SK-N-SH treated with all-trans-retinoic acid at 6 μM for 48 hours (cell line): ENCODE measurements at regions not wholly inside any gene's neighbourhood (a gene's known extent, or its start where the extent isn't known, plus 50 kb on each side); places are given as distances from the start of the nearest gene placed in this dataset.

Experiments
- ARNTL ChIP-seq: fragments of 450-650 bp; formaldehyde crosslinking; IDR thresholded peaks from 2 replicates; pipeline ENCODE4 v1.5.0; 2020; ENCODE audit warnings: low read depth, mild to moderate bottlenecking, moderate library complexity, borderline replicate concordance
- BACH2 ChIP-seq: fragments of 250-450 bp; sonication (Bioruptor Pico); IDR thresholded peaks from 2 replicates; pipeline ENCODE4 v1.9.0; 2021; ENCODE audit warnings: mild to moderate bottlenecking, borderline replicate concordance
- CSDC2 ChIP-seq: fragments of 250-450 bp; sonication (Bioruptor Pico); IDR thresholded peaks from 2 replicates; pipeline ENCODE4 v1.5.0; 2020; ENCODE audit warnings: mild to moderate bottlenecking, moderate library complexity
- ESRRG ChIP-seq: fragments of 250-450 bp; sonication (Bioruptor Pico); IDR thresholded peaks from 2 replicates; pipeline ENCODE4 v1.6.1; 2021; ENCODE audit warnings: mild to moderate bottlenecking
- GLIS3 ChIP-seq: fragments of 250-450 bp; sonication (Bioruptor Pico); IDR thresholded peaks from 2 replicates; pipeline ENCODE4 v1.5.0; 2020; ENCODE audit warnings: mild to moderate bottlenecking, moderate library complexity
- PATZ1 ChIP-seq: fragments of 250-450 bp; sonication (Bioruptor Pico); IDR thresholded peaks from 2 replicates; pipeline ENCODE4 v1.8.0; 2020; ENCODE audit warnings: mild to moderate bottlenecking, moderate library complexity, borderline replicate concordance
- SNAI2 ChIP-seq: fragments of 250-450 bp; sonication (Bioruptor Pico); IDR thresholded peaks from 2 replicates; pipeline ENCODE4 v1.5.0; 2020; ENCODE audit warnings: mild to moderate bottlenecking, moderate library complexity
- TOX ChIP-seq: fragments of 250-450 bp; sonication (Bioruptor Pico); IDR thresholded peaks from 2 replicates; pipeline ENCODE4 v1.8.0; 2021; ENCODE audit warnings: mild to moderate bottlenecking, moderate library complexity, borderline replicate concordance
- ZC3H10 ChIP-seq: fragments of 250-450 bp; sonication (Bioruptor Pico); IDR thresholded peaks from 2 replicates; pipeline ENCODE4 v1.5.1; 2021; ENCODE audit warnings: mild to moderate bottlenecking, moderate library complexity
- ZFP3 ChIP-seq: fragments of 250-450 bp; sonication (Bioruptor Pico); IDR thresholded peaks from 2 replicates; pipeline ENCODE4 v1.5.0; 2020; ENCODE audit warnings: mild to moderate bottlenecking, moderate library complexity
- ZNF70 ChIP-seq: fragments of 450-650 bp; formaldehyde crosslinking; IDR thresholded peaks from 2 replicates; pipeline ENCODE4 v1.5.0; 2020; ENCODE audit warnings: mild to moderate bottlenecking, moderate library complexity
- TF ChIP-seq, protein P1 (sequence below): fragments of 250-450 bp; sonication (Bioruptor Pico); IDR thresholded peaks from 2 replicates; pipeline ENCODE4 v1.5.1; 2020; ENCODE audit warnings: low read depth, mild to moderate bottlenecking, moderate library complexity
- TF ChIP-seq, protein P2 (sequence below): fragments of 250-450 bp; sonication (Bioruptor Pico); IDR thresholded peaks from 2 replicates; pipeline ENCODE4 v1.5.1; 2021; ENCODE audit warnings: mild to moderate bottlenecking, moderate library complexity

- no peak for TF ChIP-seq ZFP3 (CRISPR knock-in tag)
- no peak for TF ChIP-seq PATZ1 (CRISPR knock-in tag)
- TF ChIP-seq TOX (CRISPR knock-in tag), result no peak
- TF ChIP-seq ARNTL, result no peak
- TF ChIP-seq, protein P1, sequence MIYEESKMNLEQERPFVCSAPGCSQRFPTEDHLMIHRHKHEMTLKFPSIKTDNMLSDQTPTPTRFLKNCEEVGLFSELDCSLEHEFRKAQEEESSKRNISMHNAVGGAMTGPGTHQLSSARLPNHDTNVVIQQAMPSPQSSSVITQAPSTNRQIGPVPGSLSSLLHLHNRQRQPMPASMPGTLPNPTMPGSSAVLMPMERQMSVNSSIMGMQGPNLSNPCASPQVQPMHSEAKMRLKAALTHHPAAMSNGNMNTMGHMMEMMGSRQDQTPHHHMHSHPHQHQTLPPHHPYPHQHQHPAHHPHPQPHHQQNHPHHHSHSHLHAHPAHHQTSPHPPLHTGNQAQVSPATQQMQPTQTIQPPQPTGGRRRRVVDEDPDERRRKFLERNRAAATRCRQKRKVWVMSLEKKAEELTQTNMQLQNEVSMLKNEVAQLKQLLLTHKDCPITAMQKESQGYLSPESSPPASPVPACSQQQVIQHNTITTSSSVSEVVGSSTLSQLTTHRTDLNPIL (CRISPR knock-in tag), result no peak
- TF ChIP-seq SNAI2 (CRISPR knock-in tag), result no peak
- TF ChIP-seq BACH2, result no peak
- TF ChIP-seq, protein P2, sequence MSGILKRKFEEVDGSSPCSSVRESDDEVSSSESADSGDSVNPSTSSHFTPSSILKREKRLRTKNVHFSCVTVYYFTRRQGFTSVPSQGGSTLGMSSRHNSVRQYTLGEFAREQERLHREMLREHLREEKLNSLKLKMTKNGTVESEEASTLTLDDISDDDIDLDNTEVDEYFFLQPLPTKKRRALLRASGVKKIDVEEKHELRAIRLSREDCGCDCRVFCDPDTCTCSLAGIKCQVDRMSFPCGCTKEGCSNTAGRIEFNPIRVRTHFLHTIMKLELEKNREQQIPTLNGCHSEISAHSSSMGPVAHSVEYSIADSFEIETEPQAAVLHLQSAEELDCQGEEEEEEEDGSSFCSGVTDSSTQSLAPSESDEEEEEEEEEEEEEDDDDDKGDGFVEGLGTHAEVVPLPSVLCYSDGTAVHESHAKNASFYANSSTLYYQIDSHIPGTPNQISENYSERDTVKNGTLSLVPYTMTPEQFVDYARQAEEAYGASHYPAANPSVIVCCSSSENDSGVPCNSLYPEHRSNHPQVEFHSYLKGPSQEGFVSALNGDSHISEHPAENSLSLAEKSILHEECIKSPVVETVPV (CRISPR knock-in tag), result no peak
- TF ChIP-seq GLIS3, result no peak
- TF ChIP-seq CSDC2 (CRISPR knock-in tag), result no peak
- TF ChIP-seq ZNF70 (CRISPR knock-in tag), result no peak
- TF ChIP-seq ZC3H10 (CRISPR knock-in tag), result no peak
- no peak for TF ChIP-seq ESRRG (CRISPR knock-in tag)
Measured at GRCh38 chr10:105949721-105950120, 1214.8 kb downstream of the SORCS1 start.
